ENCODE measurements at regions not wholly inside any gene's neighbourhood (a gene's known extent, or its start where the extent isn't known, plus 50 kb on each side); places are given as distances from the start of the nearest gene placed in this dataset.

GRCh38 chr13:59345311-59345710, 818.4 kb downstream of the DIAPH3 start:
- no peak for TF ChIP-seq CTCF (conservative IDR thresholded peaks at IDR 0.05; ENCODE audit: low read depth, low read length)
- TF ChIP-seq EZH2 (IDR thresholded peaks at IDR 0.05; ENCODE audit: low read length, unreplicated experiment) = no peak
- no peak for TF ChIP-seq EZH2phosphoT487 (IDR thresholded peaks at IDR 0.05; ENCODE audit: borderline replicate concordance, low read length)
